ENCODE measurements at regions not wholly inside any gene's neighbourhood (a gene's known extent, or its start where the extent isn't known, plus 50 kb on each side); places are given as distances from the start of the nearest gene placed in this dataset.

- peaks cover 19% of the 10 kb centered on the region for H3K27me3 ChIP-seq (ENCODE audit: control insufficient read depth, insufficient read depth, low read length, poor library complexity, severe bottlenecking)
- 70 to 84% methylated on average over 1 of the region's 1 CpG for WGBS, 2 experiments (ENCODE audit: insufficient coverage in 1 of 2, insufficient read length in 1 of 2)
- peak; percentile 28 for TF ChIP-seq CTCF (conservative IDR thresholded peaks at IDR 0.05)
- H3K27ac Mint-ChIP-seq = no peak overlapping the region
- no peaks in the 10 kb centered on the region for H3K9me3 Mint-ChIP-seq
- H3K27ac ChIP-seq (ENCODE audit: low read depth, low read length) = no peak overlapping the region
- H3K36me3 Mint-ChIP-seq (ENCODE audit: low read depth) = no peaks in the 10 kb centered on the region
- no peaks in the 10 kb centered on the region for H3K4me1 ChIP-seq (ENCODE audit: control insufficient read depth, insufficient read depth, low read length)
- no peaks in the 10 kb centered on the region for H3K9me3 ChIP-seq (ENCODE audit: control insufficient read depth, low read length)
- H3K4me1 Mint-ChIP-seq = peaks cover 9% of the 10 kb centered on the region
- no peak overlapping the region for H3K4me3 ChIP-seq (ENCODE audit: low read length)
- peaks cover 10% of the 10 kb centered on the region for H3K27me3 Mint-ChIP-seq (ENCODE audit: insufficient read depth)
- no peak for DNase-seq
- no peak overlapping the region for H3K4me3 Mint-ChIP-seq
- no peaks in the 10 kb centered on the region for H3K36me3 ChIP-seq (ENCODE audit: control insufficient read depth, insufficient read depth, low read length)
- no peak overlapping the region for H3K9ac ChIP-seq (ENCODE audit: extremely low read depth, low read length, poor library complexity, severe bottlenecking)
Observed at GRCh38 chr14:85987292-85987691, 457.3 kb downstream of the FLRT2 start.

- Mint-ChIP-seq H3K36me3 (ENCODE audit: low read depth) (no peaks in the 10 kb centered on the region), H3K27ac (no peak overlapping the region), H3K9me3 (peaks cover 15% of the 10 kb centered on the region), H3K4me1 (no peaks in the 10 kb centered on the region), H3K4me3 (no peak overlapping the region), H3K27me3 (ENCODE audit: insufficient read depth) (no peaks in the 10 kb centered on the region)
- no peak overlapping the region for H3K4me3 ChIP-seq (ENCODE audit: low read length)
- H3K27me3 ChIP-seq (ENCODE audit: control insufficient read depth, insufficient read depth, low read length, poor library complexity, severe bottlenecking) = no peaks in the 10 kb centered on the region
- no peak for DNase-seq
- H3K9me3 ChIP-seq (ENCODE audit: control insufficient read depth, low read length) = no peaks in the 10 kb centered on the region
- no peaks in the 10 kb centered on the region for H3K36me3 ChIP-seq (ENCODE audit: control insufficient read depth, insufficient read depth, low read length)
- H3K27ac ChIP-seq (ENCODE audit: low read depth, low read length) = no peak overlapping the region
- WGBS, 2 experiments (ENCODE audit: insufficient coverage in 1 of 2, insufficient read length in 1 of 2) = 100% methylated on average over 1 of the region's 1 CpG; no CpG with 5 or more reads in 1 of the 2 experiments
- no peaks in the 10 kb centered on the region for H3K4me1 ChIP-seq (ENCODE audit: control insufficient read depth, insufficient read depth, low read length)
- no peak overlapping the region for H3K9ac ChIP-seq (ENCODE audit: extremely low read depth, low read length, poor library complexity, severe bottlenecking)
- TF ChIP-seq CTCF (conservative IDR thresholded peaks at IDR 0.05) = peak; percentile 14
Observed at GRCh38 chr14:85978582-85979250, 448.8 kb downstream of the FLRT2 start.

- TF ChIP-seq CTCF (conservative IDR thresholded peaks at IDR 0.05) = no peak
- Histone ChIP-seq H3K9me3 (ENCODE audit: control insufficient read depth, low read length) (peaks cover 3% of the 10 kb centered on the region), H3K36me3 (ENCODE audit: control insufficient read depth, insufficient read depth, low read length) (no peaks in the 10 kb centered on the region), H3K4me1 (ENCODE audit: control insufficient read depth, insufficient read depth, low read length) (no peaks in the 10 kb centered on the region), H3K4me3 (ENCODE audit: low read length) (no peak overlapping the region), H3K27ac (ENCODE audit: low read depth, low read length) (no peak overlapping the region), H3K9ac (ENCODE audit: extremely low read depth, low read length, poor library complexity, severe bottlenecking) (no peak overlapping the region), H3K27me3 (ENCODE audit: control insufficient read depth, insufficient read depth, low read length, poor library complexity, severe bottlenecking) (no peaks in the 10 kb centered on the region)
- no peaks in the 10 kb centered on the region for H3K4me1 Mint-ChIP-seq
- no peaks in the 10 kb centered on the region for H3K27me3 Mint-ChIP-seq (ENCODE audit: insufficient read depth)
- H3K4me3 Mint-ChIP-seq = no peak overlapping the region
- no peak for DNase-seq
- 75 to 97% methylated on average over 5 to 8 of the region's 8 CpGs for WGBS, 2 experiments (ENCODE audit: insufficient coverage in 1 of 2, insufficient read length in 1 of 2)
- no peak overlapping the region for H3K27ac Mint-ChIP-seq
- H3K36me3 Mint-ChIP-seq (ENCODE audit: low read depth) = peaks cover under 1% of the 10 kb centered on the region
- H3K9me3 Mint-ChIP-seq = peaks cover 35% of the 10 kb centered on the region
Observed at GRCh38 chr14:85974602-85975001, 444.7 kb downstream of the FLRT2 start.

Data from endodermal cell (in vitro differentiated cells).